ENCODE measurements at regions not wholly inside any gene's neighbourhood (a gene's known extent, or its start where the extent isn't known, plus 50 kb on each side); places are given as distances from the start of the nearest gene placed in this dataset.
"Not testable (repeated sequence)": the region's sequence is repeated elsewhere in the genome, so short reads cannot be mapped to it uniquely, and the experiment has no call there.

DNA sequence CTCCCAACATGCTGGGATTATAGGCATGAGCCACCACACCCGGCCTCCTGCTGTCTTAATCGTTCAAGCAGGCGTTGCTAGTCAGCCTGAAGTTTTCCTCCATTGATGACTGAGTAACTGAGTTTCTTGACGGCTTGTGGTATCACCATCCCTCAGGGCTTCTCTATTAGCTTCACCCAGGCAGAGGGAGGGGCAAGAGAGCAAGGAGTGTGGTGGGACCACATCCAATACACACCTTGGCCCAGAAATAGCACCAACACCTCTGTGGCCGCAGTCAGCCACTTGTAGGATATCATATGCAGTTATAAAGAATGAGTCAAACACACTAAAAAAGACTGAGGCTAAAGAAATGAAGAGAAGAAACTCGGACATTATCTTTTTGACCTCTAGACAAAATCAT is 1009.4 kb upstream of the CELF4 start:
- no peak for DNase-seq (ENCODE audit: low spot score)

GRCh38 chr18:38572554-38573111 is 1007.0 kb upstream of the CELF4 start:
- DNase-seq (ENCODE audit: low spot score) = no peak

DNA sequence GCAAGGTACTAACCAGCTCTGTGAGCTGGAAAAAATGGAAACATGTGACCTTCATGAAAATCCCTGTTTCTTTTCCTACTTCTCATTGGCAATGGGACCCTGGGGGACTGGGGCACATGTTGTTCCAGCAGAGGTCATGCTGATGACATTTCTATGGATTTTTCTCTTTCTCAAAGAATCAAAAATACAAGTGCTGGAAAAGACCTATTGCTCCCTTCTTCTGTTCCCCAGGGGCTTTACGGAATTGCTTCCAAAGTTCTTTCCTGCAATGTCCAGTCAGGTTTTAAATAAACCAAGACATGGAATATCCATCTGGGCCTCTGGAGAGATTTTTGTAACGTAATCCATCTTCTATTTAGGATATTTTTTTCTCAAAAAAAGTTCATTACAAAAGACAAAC is 1006.1 kb upstream of the CELF4 start:
- DNase-seq (ENCODE audit: low spot score) = no peak

DNA sequence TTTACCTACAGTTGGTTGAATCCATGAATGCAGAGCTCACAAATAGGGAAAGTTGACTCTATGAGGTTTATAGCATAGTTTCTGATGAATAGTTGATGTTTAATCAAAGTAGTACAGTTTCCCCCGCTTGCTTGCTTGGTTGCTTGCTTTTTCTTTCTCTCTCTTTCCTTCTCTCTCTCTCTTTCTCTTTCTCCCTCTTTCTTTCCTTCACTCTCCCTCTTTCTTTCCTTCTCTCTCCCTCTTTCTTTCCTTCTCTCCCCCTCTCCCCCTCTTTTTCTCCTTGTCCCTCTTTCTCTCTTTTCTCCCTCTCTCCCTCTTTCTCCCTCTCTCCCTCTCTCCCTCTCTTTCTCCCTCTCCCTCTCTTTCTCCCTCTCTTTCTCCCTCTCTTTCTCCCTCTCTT is 999.9 kb upstream of the CELF4 start:
- no peak for DNase-seq (ENCODE audit: low spot score)

DNA sequence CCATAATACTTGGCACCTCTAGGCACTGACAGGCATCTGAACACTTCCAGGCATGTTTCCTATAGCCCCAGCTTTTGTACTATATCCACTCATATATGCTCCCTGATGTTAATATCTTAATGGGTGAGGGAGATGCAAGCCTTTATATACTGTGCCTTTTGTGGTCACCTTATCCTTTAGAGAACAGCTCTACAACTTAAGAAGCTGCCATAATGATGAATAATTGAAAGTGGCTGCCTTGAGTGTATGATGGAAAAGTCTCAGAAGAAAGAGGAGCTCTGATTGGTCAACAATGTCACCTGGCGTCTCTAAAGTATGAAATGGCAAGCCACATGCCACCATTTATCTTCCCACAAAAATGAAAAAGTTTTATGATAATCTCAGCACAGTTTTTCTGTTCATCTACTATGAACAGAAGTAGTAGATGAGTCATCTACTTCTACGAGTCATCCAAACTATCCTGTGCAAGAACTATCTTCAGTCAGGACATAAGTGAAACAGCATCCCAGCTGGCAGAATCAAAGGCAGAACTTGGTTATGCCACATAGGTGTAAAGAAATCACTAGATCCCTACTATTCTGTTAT is 997.9 kb upstream of the CELF4 start:
- peak; percentile 20 for DNase-seq (ENCODE audit: low spot score)

GRCh38 chr18:38557006-38557405 is 991.4 kb upstream of the CELF4 start:
- DNase-seq (ENCODE audit: low spot score) = no peak

DNA sequence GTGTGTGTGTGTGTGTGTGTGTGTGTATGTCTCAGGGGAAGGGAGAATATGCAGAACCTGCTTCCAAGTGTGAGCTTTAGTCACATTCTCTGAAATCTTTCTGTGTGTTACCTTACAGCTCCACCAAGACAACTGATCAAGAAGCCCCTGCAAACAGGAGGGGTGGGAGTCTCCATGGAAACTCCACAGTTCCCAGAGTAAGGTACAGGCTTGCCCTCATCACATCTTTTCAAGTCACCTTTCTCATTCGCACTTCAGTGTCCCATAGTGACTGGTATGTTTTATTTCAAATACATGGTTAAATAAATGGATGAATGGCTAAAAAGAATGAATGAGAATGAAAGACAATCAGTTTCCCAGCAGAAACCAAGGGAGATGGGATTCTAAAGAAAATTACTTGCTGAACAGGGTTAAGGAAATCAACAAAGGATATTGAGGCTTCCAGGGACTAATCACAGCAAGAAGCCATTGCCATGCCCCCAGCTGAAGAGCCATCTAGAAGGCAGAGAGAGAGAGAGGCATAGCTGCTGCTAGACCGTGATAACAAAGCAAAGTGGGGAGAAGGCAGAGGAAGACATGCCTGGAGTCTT is 987.2 kb upstream of the CELF4 start:
- no peak for DNase-seq (ENCODE audit: low spot score)

DNA sequence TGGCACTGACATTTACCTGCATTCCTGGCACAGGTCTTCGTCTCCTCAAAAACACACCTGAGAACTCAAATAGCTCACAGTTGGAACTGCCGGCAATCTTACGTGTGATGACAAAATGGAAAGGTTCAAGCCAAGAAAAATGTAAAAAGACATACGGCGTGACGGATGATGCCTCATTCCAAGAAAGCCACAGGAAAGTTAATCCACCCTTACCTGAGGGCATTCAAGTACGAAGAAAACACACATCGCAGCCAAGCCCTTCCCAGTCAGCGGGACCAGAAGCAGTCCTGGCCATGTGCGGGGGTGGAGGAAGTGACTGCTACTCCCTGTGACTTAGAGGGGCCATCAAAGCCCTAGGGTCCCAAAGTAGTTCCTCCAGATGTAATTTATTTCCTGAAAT is 986.3 kb upstream of the CELF4 start:
- DNase-seq (ENCODE audit: low spot score) = no peak

DNA sequence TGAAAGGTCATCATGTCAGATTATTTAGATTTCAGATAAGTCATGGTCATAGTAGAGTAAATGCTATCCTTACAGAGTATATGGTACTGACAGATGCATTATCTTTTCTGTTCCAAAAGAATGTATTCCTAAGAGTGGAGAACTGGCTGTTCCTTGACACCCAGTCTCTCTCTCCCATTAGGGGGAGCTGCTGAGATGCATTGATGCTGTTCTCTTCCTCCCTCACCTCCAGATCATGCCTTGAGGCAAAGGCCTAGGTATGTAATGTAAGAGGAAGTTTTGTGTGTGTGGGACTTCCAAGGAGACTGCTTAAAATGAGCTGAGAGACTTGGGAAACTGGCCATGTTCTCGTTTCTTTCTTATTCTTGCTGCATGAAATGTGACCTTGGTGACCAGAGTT is 979.5 kb upstream of the CELF4 start:
- no peak for DNase-seq (ENCODE audit: low spot score)

GRCh38 chr18:38539856-38540255 is 974.3 kb upstream of the CELF4 start:
- no peak for DNase-seq (ENCODE audit: low spot score)

- DNase-seq (ENCODE audit: low spot score) = no peak
Measured at GRCh38 chr18:38539371-38539770, 973.8 kb upstream of the CELF4 start.

GRCh38 chr18:38534073-38534472 is 968.5 kb upstream of the CELF4 start:
- DNase-seq (ENCODE audit: low spot score) = no peak

DNA sequence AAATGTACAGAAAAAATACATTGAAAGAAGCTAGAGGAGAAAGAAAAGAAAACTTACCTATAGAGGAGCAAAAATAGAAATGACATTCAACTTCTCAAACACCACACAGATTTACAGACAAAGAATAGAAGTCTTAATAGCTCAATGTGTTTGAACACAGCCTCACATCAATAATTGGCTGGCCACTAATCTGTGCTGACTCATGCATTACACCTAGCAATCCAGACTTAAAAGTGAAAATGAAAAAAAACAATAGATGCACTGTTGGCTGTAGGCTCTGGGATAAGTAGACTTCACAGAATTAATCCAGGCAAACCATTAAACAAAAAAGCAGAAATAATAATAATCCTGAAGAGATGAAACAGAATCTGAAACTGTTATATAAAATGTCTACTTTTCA is 961.3 kb upstream of the CELF4 start:
- no peak for DNase-seq (ENCODE audit: low spot score)

- DNase-seq (ENCODE audit: low spot score) = no peak
Measured at GRCh38 chr18:38525039-38525438, 959.4 kb upstream of the CELF4 start.

- no peak for DNase-seq (ENCODE audit: low spot score)
Measured at GRCh38 chr18:38520786-38521185, 955.2 kb upstream of the CELF4 start.

- DNase-seq (ENCODE audit: low spot score) = no peak
Measured at GRCh38 chr18:38502539-38502938, 936.9 kb upstream of the CELF4 start.

- no peak for DNase-seq (ENCODE audit: low spot score)
Measured at GRCh38 chr18:38497266-38497665, 931.7 kb upstream of the CELF4 start.

GRCh38 chr18:38496222-38496793 is 930.7 kb upstream of the CELF4 start:
- DNase-seq (ENCODE audit: low spot score) = no peak

DNA sequence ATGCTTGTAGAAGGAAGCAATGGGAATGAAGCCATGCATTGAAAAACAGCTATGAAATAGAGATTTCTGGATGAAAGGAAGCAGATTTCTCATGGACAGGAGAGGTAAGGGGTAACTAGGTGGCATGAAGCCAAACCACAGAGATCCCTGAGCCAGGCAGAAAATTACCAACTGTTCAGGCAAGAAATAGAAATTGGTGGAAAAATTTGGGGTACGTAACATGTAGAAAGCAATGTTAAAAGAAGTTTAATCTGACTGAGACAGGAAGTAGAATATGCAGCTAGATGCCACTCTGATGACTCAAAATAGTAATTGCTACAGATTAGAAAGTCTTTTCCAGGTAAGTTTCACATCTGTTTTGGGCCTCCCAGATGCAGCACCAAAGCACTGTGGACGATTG is 928.5 kb upstream of the CELF4 start:
- no peak for DNase-seq (ENCODE audit: low spot score)

DNA sequence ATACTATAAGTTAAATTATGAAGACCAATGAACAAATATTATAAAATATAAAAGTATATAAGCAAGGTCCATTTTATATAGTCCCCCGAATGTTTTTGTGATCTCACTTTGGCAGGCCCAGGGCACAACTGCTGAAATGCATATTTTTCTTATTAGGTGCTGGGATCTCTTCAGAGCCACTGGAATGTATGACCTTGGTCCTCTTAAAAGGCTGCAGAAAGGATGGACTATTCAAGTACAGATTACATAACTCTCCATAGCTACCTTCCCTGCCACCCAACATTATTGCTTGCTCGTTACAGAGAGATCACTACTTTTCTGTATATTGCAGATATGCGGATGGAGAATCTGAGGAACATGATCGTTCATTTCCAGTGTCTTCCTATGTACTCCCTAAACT is 925.6 kb upstream of the CELF4 start:
- DNase-seq (ENCODE audit: low spot score) = no peak

GRCh38 chr18:38489721-38490120 is 924.1 kb upstream of the CELF4 start:
- DNase-seq (ENCODE audit: low spot score) = not testable (repeated sequence)

GRCh38 chr18:38487521-38487920 is 921.9 kb upstream of the CELF4 start:
- DNase-seq (ENCODE audit: low spot score) = no peak

DNA sequence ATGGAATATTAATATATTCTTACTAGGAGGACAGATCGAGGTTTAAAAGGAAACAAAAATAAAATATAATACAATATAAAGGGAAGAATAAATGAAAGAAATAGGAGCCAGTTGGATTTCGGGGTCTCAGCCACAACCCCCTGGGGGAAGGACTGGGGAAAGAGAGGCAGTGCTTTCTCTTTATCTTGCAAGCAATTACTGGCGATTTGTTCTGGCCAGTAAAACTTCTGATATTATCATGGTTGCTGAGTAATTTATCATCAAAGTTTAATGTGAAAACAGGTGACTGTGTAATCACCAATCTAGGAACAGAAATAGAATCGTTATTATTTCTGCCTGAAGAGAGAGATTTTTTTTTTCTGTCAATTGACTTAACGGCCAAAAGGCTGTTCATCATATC is 917.7 kb upstream of the CELF4 start:
- DNase-seq (ENCODE audit: low spot score) = no peak

DNA sequence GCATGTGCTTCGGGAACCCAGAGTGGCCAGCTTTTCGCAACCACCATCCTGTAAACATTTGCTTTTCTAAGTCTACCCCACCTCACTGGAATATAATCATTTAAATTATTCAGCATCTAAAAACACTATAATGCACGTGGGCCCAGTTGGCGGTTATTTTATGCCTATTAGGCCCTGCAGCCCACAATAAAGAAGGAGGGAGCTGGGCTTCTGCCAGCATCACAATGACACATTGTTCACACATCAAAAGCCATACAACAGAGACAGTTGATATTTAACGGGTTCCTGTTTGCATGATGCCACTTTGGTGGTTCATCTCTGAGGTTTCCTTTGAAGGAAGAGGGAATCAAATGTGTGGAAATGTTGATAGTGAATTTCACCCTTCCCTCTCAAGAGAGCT is 916.0 kb upstream of the CELF4 start:
- no peak for DNase-seq (ENCODE audit: low spot score)

All from kidney capillary endothelial cell (primary cell).